SK-N-MC (cell line): ENCODE measurements at regions not wholly inside any gene's neighbourhood (a gene's known extent, or its start where the extent isn't known, plus 50 kb on each side); places are given as distances from the start of the nearest gene placed in this dataset.
"Not testable (repeated sequence)": the region's sequence is repeated elsewhere in the genome, so short reads cannot be mapped to it uniquely, and the experiment has no call there.

Experiments
- DNase-seq: peaks from one replicate; pipeline ENCODE4 v3.0.0-alpha.2; 2011; ENCODE audit warnings: low read depth, low spot score
- H3K27ac ChIP-seq: fragments of 200-600 bp; sonication (generic); 2 replicates; pipeline ENCODE4 v1.5.1; 2016; ENCODE audit warnings: mixed run types
- H3K36me3 ChIP-seq: fragments of 200-600 bp; sonication (generic); 2 replicates; pipeline ENCODE4 v1.6.1; 2017; ENCODE audit warnings: antibody characterized with exemption, low read length, mixed read lengths; ENCODE audit not compliant: insufficient read depth
- H3K4me3 ChIP-seq: fragments of 200-600 bp; sonication (generic); 2 replicates; pipeline ENCODE4 v1.5.1; 2016
- H3K9ac ChIP-seq: fragments of 200-600 bp; sonication (generic); 2 replicates; pipeline ENCODE4 v1.8.0; 2017; ENCODE audit warnings: mixed run types, mixed read lengths; ENCODE audit not compliant: insufficient read length
- H3K9me3 ChIP-seq: fragments of 200-600 bp; sonication (generic); 2 replicates; pipeline ENCODE4 v1.6.1; 2017; ENCODE audit warnings: low read depth, mild to moderate bottlenecking, antibody characterized with exemption, low read length, moderate library complexity, mixed read lengths
- EZH2 ChIP-seq: fragments of 200-600 bp; sonication (generic); IDR thresholded peaks from one replicate; pipeline ENCODE4 v1.6.1; 2017; ENCODE audit warnings: antibody characterized with exemption
- FOXP2 ChIP-seq: optimal IDR thresholded peaks from 2 replicates; pipeline ENCODE3; 2011; ENCODE audit warnings: mild to moderate bottlenecking, moderate library complexity; ENCODE audit not compliant: insufficient read depth; ENCODE audit errors: extremely low read length, control extremely low read depth
- POLR2AphosphoS5 ChIP-seq: IDR thresholded peaks from 2 replicates; pipeline ENCODE4 v1.6.1; 2012; ENCODE audit warnings: mild to moderate bottlenecking, low read depth, low read length, borderline replicate concordance

DNA sequence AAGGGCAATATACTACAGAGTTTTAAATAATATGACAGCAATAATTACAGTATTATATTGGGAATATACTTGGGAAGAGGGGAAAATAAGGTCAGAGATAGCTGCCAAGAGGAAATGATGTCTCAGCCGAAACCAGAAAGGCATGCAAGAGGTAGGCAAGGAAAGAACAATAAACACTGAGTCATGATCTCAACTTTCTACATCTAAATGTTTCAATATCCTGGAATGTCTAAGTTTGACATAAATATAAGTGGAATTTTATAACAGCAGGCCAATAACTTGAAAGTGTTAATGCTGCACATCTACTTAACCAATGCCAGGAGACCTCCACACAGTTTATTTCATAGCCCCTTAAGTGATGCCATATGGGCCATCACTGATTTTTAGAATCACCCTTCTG lies 99.8 kb upstream of the CPNE4 start:
- Histone ChIP-seq H3K27ac (peak overlapping the region; percentile 48; the same call in 1 of the 2 replicates), H3K36me3 (no peaks in the 10 kb centered on the region), H3K4me3 (peak overlapping the region; percentile 15), H3K9me3 (no peaks in the 10 kb centered on the region), H3K9ac (no peak overlapping the region)
- peak; percentile 12 for DNase-seq
- TF ChIP-seq FOXP2 (no peak), POLR2AphosphoS5 (no peak), EZH2 (no peak)

DNA sequence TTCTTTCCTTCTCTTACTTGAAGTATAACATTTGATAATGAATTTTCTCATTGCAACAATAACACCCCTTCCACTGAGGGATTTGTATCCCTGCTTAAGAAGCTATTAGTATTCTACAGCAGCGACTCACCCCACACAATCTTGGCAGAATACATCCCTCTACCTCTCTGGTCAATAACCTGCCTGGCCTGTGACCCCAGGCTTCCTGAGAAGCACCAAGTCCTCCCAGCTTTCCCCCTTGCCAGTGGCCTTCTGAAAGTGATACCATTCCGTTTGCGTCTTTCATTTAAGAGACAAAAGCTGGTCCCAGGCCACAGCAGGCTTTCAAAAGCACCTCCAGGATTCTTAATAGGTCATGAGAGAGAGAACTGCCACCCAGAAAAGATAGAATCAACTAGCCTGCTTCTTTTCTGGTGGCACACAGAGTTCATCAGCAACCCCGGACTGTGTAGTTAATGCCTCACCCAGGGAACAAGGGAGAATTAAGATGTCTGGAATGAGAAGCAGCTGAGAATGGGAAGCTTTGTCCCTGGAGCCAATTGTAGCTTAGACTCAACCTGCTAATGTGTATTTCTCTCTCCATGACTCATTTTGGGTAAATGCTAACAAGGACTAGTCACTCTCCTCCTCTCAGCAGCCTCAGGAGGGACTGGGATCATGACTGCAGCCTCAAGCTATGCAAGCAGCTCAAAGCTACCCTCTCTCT lies 101.0 kb upstream of the CPNE4 start:
- no peak for DNase-seq
- no peak for TF ChIP-seq FOXP2
- TF ChIP-seq POLR2AphosphoS5 = no peak
- TF ChIP-seq EZH2 = no peak
- no peak overlapping the region for H3K9ac ChIP-seq

DNA sequence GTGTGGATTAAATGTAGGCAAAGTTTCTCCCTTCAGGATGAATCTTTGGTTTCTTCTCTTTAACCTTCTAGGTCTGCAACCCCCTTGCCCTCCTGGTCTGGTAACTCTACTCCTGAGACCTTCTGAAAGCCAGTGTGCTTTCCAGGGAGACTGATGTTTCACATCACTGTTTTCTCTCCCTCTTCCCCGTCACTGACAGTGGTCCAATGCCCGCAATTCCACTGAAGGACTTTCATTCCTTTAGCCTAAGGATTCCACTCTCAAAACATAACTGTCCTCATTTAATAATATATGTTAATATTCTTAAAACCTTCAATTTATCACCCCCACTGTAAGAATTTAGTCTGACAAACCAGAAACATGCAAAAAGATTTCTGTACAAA lies 101.5 kb upstream of the CPNE4 start:
- no peak overlapping the region for H3K4me3 ChIP-seq

More for the DNA sequence above, 101.0 kb upstream of the CPNE4 start:
- Histone ChIP-seq H3K4me3 (no peak overlapping the region), H3K36me3 (no peaks in the 10 kb centered on the region), H3K9me3 (no peaks in the 10 kb centered on the region), H3K27ac (peak overlapping the region; percentile 48; the same call in 1 of the 2 replicates)

DNA sequence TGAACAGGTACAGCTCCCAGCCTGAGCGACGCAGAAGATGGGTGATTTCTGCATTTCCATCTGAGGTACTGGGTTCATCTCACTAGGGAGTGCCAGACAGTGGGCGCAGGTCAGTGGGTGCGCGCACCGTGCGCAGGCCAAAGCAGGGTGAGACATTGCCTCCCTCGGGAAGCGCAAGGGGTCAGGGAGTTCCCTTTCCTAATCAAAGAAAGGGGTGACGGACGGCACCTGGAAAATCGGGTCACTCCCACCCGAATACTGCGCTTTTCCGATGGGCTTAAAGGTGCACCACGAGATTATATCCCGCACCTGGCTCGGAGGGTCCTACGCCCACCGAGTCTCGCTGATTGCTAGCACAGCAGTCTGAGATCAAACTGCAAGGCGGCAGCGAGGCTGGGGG lies 102.1 kb upstream of the CPNE4 start:
- H3K9ac ChIP-seq, H3K9me3 ChIP-seq, H3K4me3 ChIP-seq, H3K36me3 ChIP-seq, DNase-seq, H3K27ac ChIP-seq: not testable (repeated sequence)

More for the DNA sequence above, 101.5 kb upstream of the CPNE4 start:
- no peak for TF ChIP-seq EZH2
- no peak for TF ChIP-seq FOXP2
- TF ChIP-seq POLR2AphosphoS5 = no peak
- Histone ChIP-seq H3K36me3 (no peaks in the 10 kb centered on the region), H3K9ac (no peak overlapping the region), H3K9me3 (no peaks in the 10 kb centered on the region), H3K27ac (no peak overlapping the region)
- DNase-seq = no peak

DNA sequence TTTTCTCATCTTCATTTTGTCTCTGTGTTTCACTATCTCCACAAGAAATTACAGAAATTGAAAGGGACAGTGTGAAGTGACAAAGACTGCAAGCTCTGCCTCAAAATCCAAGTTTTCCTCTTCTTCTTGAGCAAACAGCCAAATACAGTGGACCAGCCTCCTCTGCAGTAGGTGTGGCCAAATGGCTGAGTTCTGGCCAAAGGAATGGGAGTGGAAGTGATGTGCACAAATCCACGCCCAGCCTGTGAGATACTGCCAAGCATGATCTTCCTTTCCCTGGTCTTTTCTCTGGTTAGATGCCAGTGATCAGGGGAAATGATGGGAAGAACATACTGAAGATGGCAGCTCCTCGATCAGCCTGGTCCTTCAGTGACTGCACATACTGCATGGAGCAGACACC lies 111.0 kb upstream of the CPNE4 start:
- H3K9ac ChIP-seq = no peak overlapping the region
- H3K27ac ChIP-seq = no peak overlapping the region
- TF ChIP-seq EZH2 = no peak
- TF ChIP-seq POLR2AphosphoS5 = no peak
- TF ChIP-seq FOXP2 = no peak
- H3K9me3 ChIP-seq = no peaks in the 10 kb centered on the region
- no peak for DNase-seq
- no peak overlapping the region for H3K4me3 ChIP-seq
- H3K36me3 ChIP-seq = no peaks in the 10 kb centered on the region

DNA sequence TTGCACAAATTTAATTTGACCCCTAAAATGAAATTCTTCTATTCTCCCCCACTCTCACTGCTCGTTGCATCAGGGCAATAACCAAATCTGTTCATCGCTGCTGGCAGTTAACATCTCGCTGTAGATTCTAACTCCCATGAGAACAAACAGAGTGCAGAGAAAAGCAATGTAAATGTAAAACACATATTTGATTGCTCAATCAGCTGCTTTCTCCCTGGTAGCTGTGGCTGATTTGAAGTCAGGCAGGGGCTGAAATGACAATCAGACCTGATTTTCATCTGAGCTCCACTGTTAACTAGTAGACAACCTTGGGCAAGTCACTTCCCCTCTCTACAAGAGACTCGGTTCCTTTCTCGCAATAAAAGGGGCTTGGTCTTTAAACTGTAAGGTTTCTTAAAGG lies 119.8 kb upstream of the CPNE4 start:
- Histone ChIP-seq H3K9me3 (peaks cover 4% of the 10 kb centered on the region; the same call in 1 of the 2 replicates), H3K4me3 (peak overlapping the region; percentile 25), H3K36me3 (no peaks in the 10 kb centered on the region), H3K9ac (no peak overlapping the region), H3K27ac (no peak overlapping the region)
- TF ChIP-seq POLR2AphosphoS5 = no peak
- TF ChIP-seq EZH2 = no peak
- no peak for TF ChIP-seq FOXP2
- DNase-seq = peak; percentile 44

DNA sequence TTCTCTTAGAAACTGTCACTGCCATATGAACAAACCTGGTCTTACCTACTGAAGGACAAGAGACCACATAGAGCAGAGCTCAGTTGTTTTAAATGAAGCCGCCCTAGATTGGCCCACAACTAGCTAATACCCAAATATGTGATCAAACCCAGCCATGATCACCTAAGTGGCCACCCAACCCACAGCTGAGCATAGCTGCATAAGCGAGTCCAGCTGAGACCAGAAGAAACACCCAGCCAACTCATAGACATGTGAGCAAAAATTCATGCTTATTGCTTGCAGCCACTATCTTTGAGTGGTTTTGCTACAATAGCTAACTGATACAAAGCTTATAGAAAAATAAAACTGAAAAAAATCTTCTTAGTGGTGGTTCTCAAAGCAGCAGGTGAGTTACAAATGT lies 124.3 kb upstream of the CPNE4 start:
- Histone ChIP-seq H3K9me3 (no peaks in the 10 kb centered on the region), H3K27ac (no peak overlapping the region), H3K9ac (no peak overlapping the region), H3K4me3 (no peak overlapping the region), H3K36me3 (no peaks in the 10 kb centered on the region)
- TF ChIP-seq FOXP2 (no peak), EZH2 (no peak), POLR2AphosphoS5 (no peak)
- no peak for DNase-seq

DNA sequence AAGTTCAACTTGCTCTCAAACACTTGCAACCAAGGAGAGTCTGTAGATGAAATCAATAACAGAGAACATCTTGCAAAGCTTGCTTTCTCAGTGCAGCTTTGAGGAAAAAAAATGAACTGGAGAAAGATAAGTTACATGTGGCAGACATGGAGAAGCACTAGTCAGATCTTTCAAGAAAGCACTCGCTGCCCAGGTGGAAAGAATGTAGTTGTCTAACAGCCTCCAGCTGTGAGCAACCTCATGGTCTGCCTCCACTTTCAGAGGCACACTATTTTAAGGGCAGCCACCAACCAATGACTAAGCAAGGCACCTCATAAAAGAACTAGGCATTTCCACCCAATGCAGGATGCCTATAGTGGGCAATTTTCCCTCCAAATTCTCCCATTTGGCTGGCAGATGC lies 125.4 kb upstream of the CPNE4 start:
- Histone ChIP-seq H3K9me3 (no peaks in the 10 kb centered on the region), H3K27ac (no peak overlapping the region), H3K36me3 (no peaks in the 10 kb centered on the region), H3K9ac (no peak overlapping the region), H3K4me3 (no peak overlapping the region)
- no peak for DNase-seq
- TF ChIP-seq POLR2AphosphoS5 = no peak
- no peak for TF ChIP-seq FOXP2
- no peak for TF ChIP-seq EZH2

DNA sequence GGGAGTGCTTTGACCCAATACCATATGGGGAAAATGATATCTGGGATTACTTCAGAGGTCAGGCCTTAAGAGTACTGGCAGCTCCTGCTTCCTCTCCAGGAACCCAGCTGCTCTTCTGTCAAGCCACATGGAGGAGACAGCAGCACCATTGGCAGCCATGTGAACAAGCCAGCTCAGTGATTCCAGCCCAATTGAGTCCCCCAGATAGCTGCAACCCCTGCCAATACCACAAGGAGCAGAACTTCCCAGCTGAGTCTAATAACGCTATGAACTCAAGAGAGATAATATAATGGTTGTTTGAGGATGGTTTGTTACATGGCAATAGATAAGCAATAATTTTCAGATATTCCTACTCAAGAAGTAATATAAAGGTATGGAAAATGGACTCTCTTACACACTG lies 126.8 kb upstream of the CPNE4 start:
- H3K4me3 ChIP-seq = no peak overlapping the region
- no peak for DNase-seq
- H3K9me3 ChIP-seq = no peaks in the 10 kb centered on the region

More for the DNA sequence above, 126.8 kb upstream of the CPNE4 start:
- no peak for TF ChIP-seq EZH2
- TF ChIP-seq FOXP2 = no peak
- TF ChIP-seq POLR2AphosphoS5 = no peak
- Histone ChIP-seq H3K27ac (no peak overlapping the region), H3K36me3 (no peaks in the 10 kb centered on the region), H3K9ac (no peak overlapping the region)
